ENCODE measurements at regions not wholly inside any gene's neighbourhood (a gene's known extent, or its start where the extent isn't known, plus 50 kb on each side); places are given as distances from the start of the nearest gene placed in this dataset.

DNA sequence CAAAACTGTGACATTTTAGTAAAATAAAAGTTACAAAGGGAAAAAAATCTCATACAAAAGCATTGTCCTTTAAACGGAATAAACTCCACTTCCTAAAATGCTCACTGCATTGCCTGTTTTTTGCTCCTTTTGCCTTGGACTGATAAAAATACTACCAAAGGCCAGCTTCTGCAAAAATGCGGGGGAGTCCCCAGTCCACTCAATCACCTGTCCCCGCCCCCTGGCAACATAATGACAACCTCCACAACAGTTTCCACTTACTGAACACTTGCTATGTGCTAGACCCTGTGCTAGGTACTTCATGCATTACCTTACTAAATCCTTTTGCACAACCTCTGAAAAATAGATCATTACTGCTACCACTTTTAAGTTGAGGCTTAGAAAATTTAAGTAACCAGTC, 172.7 kb upstream of the CCL2 start:
- TF ChIP-seq, protein P1, sequence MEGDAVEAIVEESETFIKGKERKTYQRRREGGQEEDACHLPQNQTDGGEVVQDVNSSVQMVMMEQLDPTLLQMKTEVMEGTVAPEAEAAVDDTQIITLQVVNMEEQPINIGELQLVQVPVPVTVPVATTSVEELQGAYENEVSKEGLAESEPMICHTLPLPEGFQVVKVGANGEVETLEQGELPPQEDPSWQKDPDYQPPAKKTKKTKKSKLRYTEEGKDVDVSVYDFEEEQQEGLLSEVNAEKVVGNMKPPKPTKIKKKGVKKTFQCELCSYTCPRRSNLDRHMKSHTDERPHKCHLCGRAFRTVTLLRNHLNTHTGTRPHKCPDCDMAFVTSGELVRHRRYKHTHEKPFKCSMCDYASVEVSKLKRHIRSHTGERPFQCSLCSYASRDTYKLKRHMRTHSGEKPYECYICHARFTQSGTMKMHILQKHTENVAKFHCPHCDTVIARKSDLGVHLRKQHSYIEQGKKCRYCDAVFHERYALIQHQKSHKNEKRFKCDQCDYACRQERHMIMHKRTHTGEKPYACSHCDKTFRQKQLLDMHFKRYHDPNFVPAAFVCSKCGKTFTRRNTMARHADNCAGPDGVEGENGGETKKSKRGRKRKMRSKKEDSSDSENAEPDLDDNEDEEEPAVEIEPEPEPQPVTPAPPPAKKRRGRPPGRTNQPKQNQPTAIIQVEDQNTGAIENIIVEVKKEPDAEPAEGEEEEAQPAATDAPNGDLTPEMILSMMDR (IDR thresholded peaks at IDR 0.05) = no peak
- TF ChIP-seq POLR2A (IDR thresholded peaks at IDR 0.05) = no peak
